NCI-H526 (cell line): ENCODE measurements at regions not wholly inside any gene's neighbourhood (a gene's known extent, or its start where the extent isn't known, plus 50 kb on each side); places are given as distances from the start of the nearest gene placed in this dataset.

Experiments
- DNase-seq, 2 experiments: peaks; one replicate each; lab custom pipeline; 2025; lab: John Stamatoyannopoulos, UW

- no peak for DNase-seq
Observed at GRCh38 chr4:175539498-175539897, 272.6 kb downstream of the GPM6A start.

- no peak for DNase-seq
Observed at GRCh38 chr4:175540151-175540550, 271.9 kb downstream of the GPM6A start.

GRCh38 chr4:175540732-175541131 lies 271.3 kb downstream of the GPM6A start:
- DNase-seq: no peak

GRCh38 chr4:175542786-175543185 lies 269.3 kb downstream of the GPM6A start:
- peak; percentile 3 to 5 for DNase-seq

- DNase-seq: no peak
Observed at GRCh38 chr4:175559126-175559525, 252.9 kb downstream of the GPM6A start.

- DNase-seq: no peak
Observed at GRCh38 chr4:175559526-175559925, 252.5 kb downstream of the GPM6A start.

GRCh38 chr4:175560604-175561003 lies 251.5 kb downstream of the GPM6A start:
- DNase-seq: peak; percentile 12 to 46

- no peak for DNase-seq
Observed at GRCh38 chr4:175561696-175562095, 250.4 kb downstream of the GPM6A start.

GRCh38 chr4:175562111-175562510 lies 250.0 kb downstream of the GPM6A start:
- no peak for DNase-seq

- no peak for DNase-seq
Observed at GRCh38 chr4:175562542-175562941, 249.5 kb downstream of the GPM6A start.
